Keratinocyte (primary cell): ENCODE measurements at regions not wholly inside any gene's neighbourhood (a gene's known extent, or its start where the extent isn't known, plus 50 kb on each side); places are given as distances from the start of the nearest gene placed in this dataset.

Experiments used
- DNase-seq: peaks from one replicate; pipeline ENCODE4 v3.0.0-alpha.2; 2011; ENCODE audit warnings: low read depth, missing footprints, low spot score
- FAIRE-seq: peaks from 2 replicates; lab custom pipeline; 2011; peaks lifted over from hg19 to GRCh38; lab: Jason Lieb, UNC
- H2AFZ ChIP-seq: 2 replicates; pipeline ENCODE4 v1.6.0; 2012; ENCODE audit warnings: low read length, control low read depth, inconsistent platforms; ENCODE audit not compliant: control insufficient read depth
- H3K27ac ChIP-seq: 2 replicates; pipeline ENCODE4 v1.5.1; 2011; ENCODE audit warnings: low read length; ENCODE audit not compliant: control insufficient read depth, insufficient read depth
- H3K27me3 ChIP-seq: 3 replicates; pipeline ENCODE4 v1.6.0; 2011; ENCODE audit warnings: low read length; ENCODE audit not compliant: control insufficient read depth, insufficient read depth; ENCODE audit errors: extremely low read depth
- H3K36me3 ChIP-seq, 2 experiments: 2 replicates in 1 of 2; 3 replicates in 1 of 2; pipeline ENCODE4 v1.5.1; 2011; ENCODE audit warnings: low read length in 2 of 2, mild to moderate bottlenecking in 1 of 2; ENCODE audit not compliant: control insufficient read depth in 2 of 2, insufficient read depth in 2 of 2; ENCODE audit errors: extremely low read depth in 1 of 2
- H3K4me1 ChIP-seq: 3 replicates; pipeline ENCODE4 v1.5.1; 2011; ENCODE audit warnings: low read length; ENCODE audit not compliant: control insufficient read depth, insufficient read depth; ENCODE audit errors: extremely low read depth
- H3K4me2 ChIP-seq: 3 replicates; pipeline ENCODE4 v1.6.0; 2011; ENCODE audit warnings: low read depth, low read length; ENCODE audit not compliant: control insufficient read depth, insufficient read depth; ENCODE audit errors: extremely low read depth
- H3K4me3 ChIP-seq, 3 experiments: fragments of 200-600 bp in 1 of 3; sonication (generic) in 1 of 3; 2 replicates in 2 of 3; 3 replicates in 1 of 3; pipeline ENCODE4 v1.5.1; 2011 to 2016; ENCODE audit warnings: low read length in 3 of 3, mild to moderate bottlenecking in 3 of 3, control low read depth in 2 of 3, inconsistent platforms in 1 of 3, low read depth in 1 of 3, mixed read lengths in 1 of 3, mixed run types in 1 of 3, moderate library complexity in 1 of 3; ENCODE audit not compliant: control insufficient read depth in 2 of 3, insufficient read depth in 2 of 3; ENCODE audit errors: extremely low read depth in 1 of 3
- H3K79me2 ChIP-seq: 2 replicates; pipeline ENCODE4 v1.6.0; 2012; ENCODE audit warnings: low read length; ENCODE audit not compliant: control insufficient read depth, insufficient read depth
- H3K9ac ChIP-seq: 3 replicates; pipeline ENCODE4 v1.6.0; 2011; ENCODE audit warnings: low read length; ENCODE audit not compliant: control insufficient read depth, insufficient read depth; ENCODE audit errors: extremely low read depth
- H3K9me1 ChIP-seq: 3 replicates; pipeline ENCODE4 v1.6.0; 2011; ENCODE audit warnings: low read length; ENCODE audit not compliant: control insufficient read depth, insufficient read depth; ENCODE audit errors: extremely low read depth
- H3K9me3 ChIP-seq: 2 replicates; pipeline ENCODE4 v1.5.1; 2012; ENCODE audit warnings: low read depth, low read length; ENCODE audit not compliant: control insufficient read depth
- H4K20me1 ChIP-seq: 3 replicates; pipeline ENCODE4 v1.6.0; 2011; ENCODE audit warnings: low read length; ENCODE audit not compliant: control insufficient read depth, insufficient read depth; ENCODE audit errors: extremely low read depth
- EZH2 ChIP-seq: IDR thresholded peaks from one replicate; pipeline ENCODE4 v1.6.1; 2012; ENCODE audit warnings: inconsistent platforms, mild to moderate bottlenecking, low read length, moderate library complexity
- dilution Hi-C: fragments of 300-500 bp; cut with MboI; formaldehyde crosslinking; loops from one replicate; pipeline ENCODE4 v1.7.0; 2020; ENCODE audit warnings: low sequenced_read_pairs; ENCODE audit not compliant: extremely low pct_ligation_motif_present
- TF ChIP-seq, protein P1 (sequence below), 3 experiments: IDR thresholded peaks in 1 of 3; conservative IDR thresholded peaks in 1 of 3; optimal IDR thresholded peaks in 1 of 3; 2 replicates in 2 of 3; 3 replicates in 1 of 3; pipeline versions ENCODE3 to v1.5.1; 2011; ENCODE audit warnings: low read length in 3 of 3, mild to moderate bottlenecking in 3 of 3, moderate library complexity in 2 of 3, control low read depth in 1 of 3, inconsistent platforms in 1 of 3; ENCODE audit not compliant: insufficient read depth in 2 of 3; ENCODE audit errors: extremely low read depth in 1 of 3

DNA sequence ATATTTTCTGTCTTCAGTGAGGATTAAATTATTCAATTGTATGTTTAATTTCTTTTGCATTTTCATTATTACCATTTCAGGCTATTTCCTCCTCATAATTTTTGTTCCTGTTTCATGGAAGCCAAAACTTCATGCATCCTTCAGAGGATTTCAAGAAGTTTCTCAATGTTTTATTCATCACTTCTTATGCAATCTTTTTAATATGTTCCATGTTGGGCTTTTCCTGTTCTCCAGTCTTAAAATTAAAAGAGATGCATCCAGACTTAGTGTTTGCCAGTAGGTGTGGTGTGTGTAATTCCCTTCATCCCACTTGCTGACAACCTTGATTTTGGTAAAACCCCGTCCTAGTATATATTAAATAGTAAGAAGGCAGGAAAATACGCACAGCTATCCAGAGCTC, 190.0 kb downstream of the EN1 start:
- Histone ChIP-seq H3K4me1 (no peaks in the 10 kb centered on the region), H3K9me1 (no peaks in the 10 kb centered on the region), H3K79me2 (no peaks in the 10 kb centered on the region), H4K20me1 (no peaks in the 10 kb centered on the region), H3K9me3 (no peaks in the 10 kb centered on the region), H3K36me3 (no peaks in the 10 kb centered on the region), H3K9ac (no peak overlapping the region), H3K4me3 (no peak overlapping the region), H2AFZ (no peak overlapping the region), H3K27ac (no peak overlapping the region), H3K4me2 (no peak overlapping the region), H3K27me3 (no peaks in the 10 kb centered on the region)
- TF ChIP-seq, protein P1, sequence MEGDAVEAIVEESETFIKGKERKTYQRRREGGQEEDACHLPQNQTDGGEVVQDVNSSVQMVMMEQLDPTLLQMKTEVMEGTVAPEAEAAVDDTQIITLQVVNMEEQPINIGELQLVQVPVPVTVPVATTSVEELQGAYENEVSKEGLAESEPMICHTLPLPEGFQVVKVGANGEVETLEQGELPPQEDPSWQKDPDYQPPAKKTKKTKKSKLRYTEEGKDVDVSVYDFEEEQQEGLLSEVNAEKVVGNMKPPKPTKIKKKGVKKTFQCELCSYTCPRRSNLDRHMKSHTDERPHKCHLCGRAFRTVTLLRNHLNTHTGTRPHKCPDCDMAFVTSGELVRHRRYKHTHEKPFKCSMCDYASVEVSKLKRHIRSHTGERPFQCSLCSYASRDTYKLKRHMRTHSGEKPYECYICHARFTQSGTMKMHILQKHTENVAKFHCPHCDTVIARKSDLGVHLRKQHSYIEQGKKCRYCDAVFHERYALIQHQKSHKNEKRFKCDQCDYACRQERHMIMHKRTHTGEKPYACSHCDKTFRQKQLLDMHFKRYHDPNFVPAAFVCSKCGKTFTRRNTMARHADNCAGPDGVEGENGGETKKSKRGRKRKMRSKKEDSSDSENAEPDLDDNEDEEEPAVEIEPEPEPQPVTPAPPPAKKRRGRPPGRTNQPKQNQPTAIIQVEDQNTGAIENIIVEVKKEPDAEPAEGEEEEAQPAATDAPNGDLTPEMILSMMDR (optimal IDR thresholded peaks at IDR 0.05 in 1 of 3, IDR thresholded peaks at IDR 0.05 in 1 of 3, conservative IDR thresholded peaks at IDR 0.05 in 1 of 3; ENCODE audit: extremely low read depth in 1 of 3, insufficient read depth in 2 of 3, low read length in 3 of 3), result no peak
- TF ChIP-seq EZH2, result no peak
- dilution Hi-C loops, result no loop called here
- FAIRE-seq, result no peak
- DNase-seq, result no peak

DNA sequence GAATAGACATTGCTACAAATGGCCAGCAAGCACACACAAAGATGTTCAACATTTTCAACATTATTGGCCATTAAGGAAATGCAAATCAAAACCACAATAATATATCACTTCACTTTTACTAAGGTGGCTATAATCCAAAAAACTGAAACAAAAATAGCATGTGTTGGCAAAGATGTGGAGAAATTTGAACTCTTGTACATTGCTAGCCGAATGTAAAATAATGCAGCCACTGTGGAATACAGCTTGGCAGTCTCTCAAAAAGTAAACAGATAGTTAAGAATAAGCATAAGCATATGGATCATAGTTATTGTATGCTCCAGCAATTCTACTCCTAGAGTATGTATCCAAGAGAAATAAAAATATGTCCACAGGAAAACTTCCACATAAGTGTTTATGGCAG, 192.5 kb downstream of the EN1 start:
- TF ChIP-seq EZH2, result no peak
- TF ChIP-seq, protein P1 (optimal IDR thresholded peaks at IDR 0.05 in 1 of 3, IDR thresholded peaks at IDR 0.05 in 1 of 3, conservative IDR thresholded peaks at IDR 0.05 in 1 of 3; ENCODE audit: extremely low read depth in 1 of 3, insufficient read depth in 2 of 3, low read length in 3 of 3), result no peak
- Histone ChIP-seq H3K4me2 (no peak overlapping the region), H3K9me1 (no peaks in the 10 kb centered on the region), H3K27me3 (no peaks in the 10 kb centered on the region), H3K9ac (no peak overlapping the region), H4K20me1 (no peaks in the 10 kb centered on the region), H2AFZ (no peak overlapping the region), H3K79me2 (no peaks in the 10 kb centered on the region), H3K36me3 (no peaks in the 10 kb centered on the region), H3K4me3 (no peak overlapping the region), H3K9me3 (no peaks in the 10 kb centered on the region), H3K4me1 (no peaks in the 10 kb centered on the region), H3K27ac (no peak overlapping the region)
- no peak for FAIRE-seq
- DNase-seq, result no peak
- dilution Hi-C loops, result no loop called here
